ENCODE measurements at regions not wholly inside any gene's neighbourhood (a gene's known extent, or its start where the extent isn't known, plus 50 kb on each side); places are given as distances from the start of the nearest gene placed in this dataset.

DNA sequence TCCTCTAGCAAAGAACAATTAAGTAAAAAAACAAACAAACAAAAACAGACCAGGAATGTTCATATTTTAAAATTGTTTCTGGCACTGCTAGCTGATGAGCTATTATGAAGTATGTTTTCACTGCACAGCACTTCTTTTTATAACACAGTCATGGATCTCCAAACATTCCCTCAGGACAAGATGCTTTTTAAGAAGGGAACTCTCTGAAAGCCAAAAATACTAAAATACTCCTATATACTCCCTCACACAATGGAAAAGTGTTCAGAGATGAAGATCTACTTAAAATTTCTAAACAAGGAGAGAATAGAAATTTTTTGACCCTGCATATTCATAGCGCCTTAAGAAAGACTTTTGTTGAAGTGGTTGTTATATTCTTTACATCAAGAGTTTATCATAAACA, 926.8 kb downstream of the DIAPH3 start:
- TF ChIP-seq, protein P1, sequence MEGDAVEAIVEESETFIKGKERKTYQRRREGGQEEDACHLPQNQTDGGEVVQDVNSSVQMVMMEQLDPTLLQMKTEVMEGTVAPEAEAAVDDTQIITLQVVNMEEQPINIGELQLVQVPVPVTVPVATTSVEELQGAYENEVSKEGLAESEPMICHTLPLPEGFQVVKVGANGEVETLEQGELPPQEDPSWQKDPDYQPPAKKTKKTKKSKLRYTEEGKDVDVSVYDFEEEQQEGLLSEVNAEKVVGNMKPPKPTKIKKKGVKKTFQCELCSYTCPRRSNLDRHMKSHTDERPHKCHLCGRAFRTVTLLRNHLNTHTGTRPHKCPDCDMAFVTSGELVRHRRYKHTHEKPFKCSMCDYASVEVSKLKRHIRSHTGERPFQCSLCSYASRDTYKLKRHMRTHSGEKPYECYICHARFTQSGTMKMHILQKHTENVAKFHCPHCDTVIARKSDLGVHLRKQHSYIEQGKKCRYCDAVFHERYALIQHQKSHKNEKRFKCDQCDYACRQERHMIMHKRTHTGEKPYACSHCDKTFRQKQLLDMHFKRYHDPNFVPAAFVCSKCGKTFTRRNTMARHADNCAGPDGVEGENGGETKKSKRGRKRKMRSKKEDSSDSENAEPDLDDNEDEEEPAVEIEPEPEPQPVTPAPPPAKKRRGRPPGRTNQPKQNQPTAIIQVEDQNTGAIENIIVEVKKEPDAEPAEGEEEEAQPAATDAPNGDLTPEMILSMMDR (IDR thresholded peaks at IDR 0.05; ENCODE audit: poor library complexity): no peak
- TF ChIP-seq EZH2phosphoT487 (IDR thresholded peaks at IDR 0.05; ENCODE audit: low read depth, severe bottlenecking, unreplicated experiment): no peak
- no peak for TF ChIP-seq EZH2 (IDR thresholded peaks at IDR 0.05; ENCODE audit: borderline replicate concordance)

All from hepatocyte (in vitro differentiated cells).